Kidney (tissue), 13 donors: ENCODE measurements at regions not wholly inside any gene's neighbourhood (a gene's known extent, or its start where the extent isn't known, plus 50 kb on each side); places are given as distances from the start of the nearest gene placed in this dataset.

Experiments
- DNase-seq, 5 donors: peaks; one replicate each; pipeline ENCODE4 v3.0.0-alpha.2; 2013 to 2020
- FAIRE-seq: peaks from 2 replicates; lab custom pipeline; 2012; peaks lifted over from hg19 to GRCh38; lab: Jason Lieb, UNC
- H3K27ac ChIP-seq, 2 donors: one replicate each; pipeline ENCODE4 v1.7.0; 2013; ENCODE audit warnings: low read depth in 2 of 2, low read length in 2 of 2, inconsistent platforms in 1 of 2
- H3K27me3 ChIP-seq: one replicate; pipeline ENCODE4 v1.7.1; 2013; ENCODE audit warnings: low read length, inconsistent platforms; ENCODE audit not compliant: control insufficient read depth, insufficient read depth
- H3K36me3 ChIP-seq, 3 donors: one replicate each; pipeline versions ENCODE4 v1.7.0 to v1.7.1; 2013; ENCODE audit warnings: low read length in 3 of 3, control low read depth in 1 of 3, inconsistent platforms in 1 of 3; ENCODE audit not compliant: insufficient read depth in 3 of 3, control insufficient read depth in 2 of 3
- H3K4me1 ChIP-seq, 3 donors: one replicate each; pipeline versions ENCODE4 v1.7.0 to v1.7.1; 2013; ENCODE audit warnings: low read length in 3 of 3, inconsistent platforms in 1 of 3, low read depth in 1 of 3; ENCODE audit not compliant: control insufficient read depth in 2 of 3, insufficient read depth in 2 of 3
- H3K4me3 ChIP-seq, 3 donors: one replicate each; pipeline versions ENCODE4 v1.7.0 to v1.8.1; 2013; ENCODE audit warnings: low read length in 3 of 3, control low read depth in 1 of 3, inconsistent platforms in 1 of 3
- H3K9ac ChIP-seq, 3 donors: one replicate each; pipeline versions ENCODE4 v1.7.0 to v1.7.1; 2013; ENCODE audit warnings: low read length in 3 of 3, control low read depth in 1 of 3, inconsistent platforms in 1 of 3
- H3K9me3 ChIP-seq, 3 donors: one replicate each; pipeline versions ENCODE4 v1.7.0 to v1.7.1; 2013; ENCODE audit warnings: low read length in 3 of 3, control low read depth in 1 of 3, inconsistent platforms in 1 of 3; ENCODE audit not compliant: control insufficient read depth in 2 of 3, insufficient read depth in 1 of 3
- intact Hi-C: fragments of 100-400 bp; cut with DNase I; formaldehyde crosslinking; loops from one replicate; pipeline ENCODE4 v1.11.1; 2022
- TF ChIP-seq, protein P1 (sequence below): IDR thresholded peaks from 3 replicates; pipeline ENCODE4 v1.5.1; 2012; ENCODE audit warnings: mild to moderate bottlenecking, moderate library complexity, borderline replicate concordance; ENCODE audit not compliant: insufficient read depth; ENCODE audit errors: extremely low read depth
- donor health status: control.
- donor health status: control.
- donor health status: control.
- donor health status: control.
- donor health status: control.
- donor health status: DM: yes; HTN: yes; CAD: no.
- donor health status: Normal renal cell carcinoma (clear cell type).

DNA sequence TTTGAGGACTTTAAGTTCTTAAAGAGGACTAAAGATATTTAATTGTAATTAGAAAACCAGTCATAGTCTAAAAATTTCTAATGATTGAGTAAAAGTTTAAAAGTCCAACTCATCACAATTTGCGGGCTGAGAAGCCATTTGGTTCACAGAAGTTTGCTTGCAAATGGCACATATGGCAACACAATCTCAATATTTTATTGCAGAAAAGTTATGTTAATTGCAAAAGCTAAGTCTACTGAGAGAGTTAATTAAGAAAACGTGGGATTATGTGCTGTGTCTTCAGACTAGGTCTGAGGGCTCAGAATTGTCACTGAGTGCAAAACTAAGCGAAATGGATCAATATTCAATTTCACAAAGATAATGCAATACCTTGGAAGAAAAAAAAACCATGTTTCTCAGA, 289.7 kb downstream of the PYDC2 start:
- Histone ChIP-seq H3K4me3 (no peak overlapping the region), H3K27ac (no peak overlapping the region), H3K9ac (no peak overlapping the region), H3K36me3 (no peaks in the 10 kb centered on the region), H3K9me3 (no peaks in the 10 kb centered on the region), H3K27me3 (no peaks in the 10 kb centered on the region), H3K4me1 (no peaks in the 10 kb centered on the region)
- DNase-seq (no peak), FAIRE-seq (no peak)
- intact Hi-C loops = no loop called here
- TF ChIP-seq, protein P1, sequence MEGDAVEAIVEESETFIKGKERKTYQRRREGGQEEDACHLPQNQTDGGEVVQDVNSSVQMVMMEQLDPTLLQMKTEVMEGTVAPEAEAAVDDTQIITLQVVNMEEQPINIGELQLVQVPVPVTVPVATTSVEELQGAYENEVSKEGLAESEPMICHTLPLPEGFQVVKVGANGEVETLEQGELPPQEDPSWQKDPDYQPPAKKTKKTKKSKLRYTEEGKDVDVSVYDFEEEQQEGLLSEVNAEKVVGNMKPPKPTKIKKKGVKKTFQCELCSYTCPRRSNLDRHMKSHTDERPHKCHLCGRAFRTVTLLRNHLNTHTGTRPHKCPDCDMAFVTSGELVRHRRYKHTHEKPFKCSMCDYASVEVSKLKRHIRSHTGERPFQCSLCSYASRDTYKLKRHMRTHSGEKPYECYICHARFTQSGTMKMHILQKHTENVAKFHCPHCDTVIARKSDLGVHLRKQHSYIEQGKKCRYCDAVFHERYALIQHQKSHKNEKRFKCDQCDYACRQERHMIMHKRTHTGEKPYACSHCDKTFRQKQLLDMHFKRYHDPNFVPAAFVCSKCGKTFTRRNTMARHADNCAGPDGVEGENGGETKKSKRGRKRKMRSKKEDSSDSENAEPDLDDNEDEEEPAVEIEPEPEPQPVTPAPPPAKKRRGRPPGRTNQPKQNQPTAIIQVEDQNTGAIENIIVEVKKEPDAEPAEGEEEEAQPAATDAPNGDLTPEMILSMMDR = no peak

DNA sequence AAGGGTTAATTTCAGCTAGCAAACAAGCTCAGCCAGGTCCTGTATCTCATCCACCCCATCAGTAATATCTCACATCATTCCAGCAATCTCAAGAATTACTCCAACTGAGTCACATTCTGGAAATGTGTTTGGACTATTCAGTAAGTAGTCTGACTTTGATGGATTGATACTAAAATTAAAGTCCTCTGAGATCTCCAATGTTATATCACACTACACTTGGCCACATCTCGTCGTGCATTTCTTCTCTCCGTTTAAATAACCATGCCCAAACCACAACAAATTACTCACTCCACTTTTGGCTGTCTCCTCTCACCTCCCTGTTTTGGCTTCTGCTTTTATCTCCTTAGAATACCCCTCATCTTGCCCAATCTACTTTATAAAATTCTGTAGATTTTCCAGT, 292.2 kb downstream of the PYDC2 start:
- Histone ChIP-seq H3K4me1 (no peaks in the 10 kb centered on the region), H3K36me3 (no peaks in the 10 kb centered on the region), H3K9me3 (no peaks in the 10 kb centered on the region), H3K27ac (no peak overlapping the region), H3K27me3 (no peaks in the 10 kb centered on the region), H3K9ac (no peak overlapping the region), H3K4me3 (no peak overlapping the region)
- intact Hi-C loops = no loop called here
- FAIRE-seq = no peak
- TF ChIP-seq, protein P1 = no peak
- DNase-seq = no peak

DNA sequence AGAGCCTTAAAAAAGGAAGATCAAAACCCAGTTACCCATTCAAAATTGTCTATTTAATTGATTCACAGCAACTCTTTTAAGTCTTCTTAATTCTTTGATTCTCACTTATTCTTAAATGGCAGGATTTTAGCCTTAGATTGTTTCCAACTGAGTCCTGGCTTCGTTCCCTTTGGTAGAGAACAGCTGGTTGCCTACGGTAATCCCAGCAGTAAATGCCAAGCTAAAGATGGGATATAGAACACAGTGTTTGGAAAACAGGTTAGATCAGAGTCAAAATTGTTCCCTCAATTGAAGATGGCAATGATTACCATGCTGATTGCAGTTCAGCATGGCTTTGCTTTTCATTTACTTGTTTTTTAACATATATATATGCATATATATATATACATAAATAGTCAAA, 300.9 kb downstream of the PYDC2 start:
- intact Hi-C loops = no loop called here
- TF ChIP-seq, protein P1 = no peak

DNA sequence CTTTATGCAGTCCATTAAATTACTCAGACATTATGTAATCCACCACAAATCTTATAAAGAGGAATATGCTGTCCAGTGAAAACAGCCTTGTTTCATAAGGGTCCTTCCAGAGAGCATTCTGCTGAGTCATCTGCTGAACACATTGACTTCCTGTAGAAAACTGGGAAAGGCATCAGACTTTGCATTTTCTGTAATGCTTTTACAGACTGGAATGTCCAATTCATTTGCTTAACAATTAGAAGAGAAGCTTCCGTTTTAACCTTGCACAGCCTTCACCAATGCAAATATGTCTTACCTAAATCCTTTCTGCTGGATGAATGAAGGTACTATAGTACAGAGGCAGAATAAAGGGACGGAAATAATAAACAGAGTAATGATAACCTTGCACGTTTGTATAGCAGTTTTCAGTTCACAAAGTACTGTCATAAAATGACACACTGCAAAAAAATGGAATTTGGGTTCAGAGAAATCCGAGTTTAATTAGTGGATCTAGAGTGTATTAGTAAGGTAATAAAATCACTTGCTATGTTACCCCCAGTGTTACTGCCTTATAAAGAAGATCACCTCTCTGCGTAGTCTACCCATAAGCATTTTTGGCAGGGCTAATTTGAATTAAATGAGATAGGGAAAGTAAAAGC, 301.5 kb downstream of the PYDC2 start:
- Histone ChIP-seq H3K27ac (no peak overlapping the region), H3K9ac (no peak overlapping the region), H3K4me3 (no peak overlapping the region), H3K4me1 (no peaks in the 10 kb centered on the region), H3K27me3 (no peaks in the 10 kb centered on the region), H3K9me3 (no peaks in the 10 kb centered on the region), H3K36me3 (no peaks in the 10 kb centered on the region)
- intact Hi-C loops = no loop called here
- peak in 2 of 5 donors; percentile 10 to 55 for DNase-seq
- TF ChIP-seq, protein P1 = no peak
- FAIRE-seq = no peak

More for the DNA sequence above, 300.9 kb downstream of the PYDC2 start:
- H3K4me3 ChIP-seq = no peak overlapping the region
- no peaks in the 10 kb centered on the region for H3K9me3 ChIP-seq
- no peaks in the 10 kb centered on the region for H3K36me3 ChIP-seq
- no peak overlapping the region for H3K9ac ChIP-seq
- no peaks in the 10 kb centered on the region for H3K27me3 ChIP-seq
- no peaks in the 10 kb centered on the region for H3K4me1 ChIP-seq
- FAIRE-seq (no peak), DNase-seq (peak in 1 of 5 donors; percentile 2)
- no peak overlapping the region for H3K27ac ChIP-seq
